HG02571 (cell line): ENCODE measurements at regions not wholly inside any gene's neighbourhood (a gene's known extent, or its start where the extent isn't known, plus 50 kb on each side); places are given as distances from the start of the nearest gene placed in this dataset.

ENCODE experiments used
- ATAC-seq: cut with Tn5 transposase; IDR thresholded peaks from one replicate; pipeline ENCODE4 v1.9.1; 2021; ENCODE audit warnings: mild to moderate bottlenecking, moderate library complexity; ENCODE audit not compliant: unreplicated experiment

DNA sequence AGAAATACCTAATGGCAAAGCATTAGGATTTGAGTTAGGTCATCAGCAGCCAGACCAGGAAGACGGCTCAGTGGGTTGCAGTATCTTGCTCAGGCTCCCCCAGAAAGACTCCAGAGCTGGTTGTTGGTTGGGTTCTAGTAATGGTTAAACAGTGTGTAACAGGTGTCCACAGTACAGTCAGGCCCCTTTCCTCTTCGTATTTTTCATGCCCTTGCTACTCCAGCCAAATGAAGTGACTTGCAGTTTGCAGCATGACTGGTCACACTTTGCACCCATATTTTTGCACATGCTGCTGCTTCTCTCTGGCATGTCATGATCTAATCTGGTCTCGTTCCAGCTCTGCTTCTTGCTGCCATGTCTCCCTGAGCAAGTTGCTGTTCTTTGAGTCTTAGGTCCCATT is 60.6 kb upstream of the TRPC7 start:
- ATAC-seq, result no peak

DNA sequence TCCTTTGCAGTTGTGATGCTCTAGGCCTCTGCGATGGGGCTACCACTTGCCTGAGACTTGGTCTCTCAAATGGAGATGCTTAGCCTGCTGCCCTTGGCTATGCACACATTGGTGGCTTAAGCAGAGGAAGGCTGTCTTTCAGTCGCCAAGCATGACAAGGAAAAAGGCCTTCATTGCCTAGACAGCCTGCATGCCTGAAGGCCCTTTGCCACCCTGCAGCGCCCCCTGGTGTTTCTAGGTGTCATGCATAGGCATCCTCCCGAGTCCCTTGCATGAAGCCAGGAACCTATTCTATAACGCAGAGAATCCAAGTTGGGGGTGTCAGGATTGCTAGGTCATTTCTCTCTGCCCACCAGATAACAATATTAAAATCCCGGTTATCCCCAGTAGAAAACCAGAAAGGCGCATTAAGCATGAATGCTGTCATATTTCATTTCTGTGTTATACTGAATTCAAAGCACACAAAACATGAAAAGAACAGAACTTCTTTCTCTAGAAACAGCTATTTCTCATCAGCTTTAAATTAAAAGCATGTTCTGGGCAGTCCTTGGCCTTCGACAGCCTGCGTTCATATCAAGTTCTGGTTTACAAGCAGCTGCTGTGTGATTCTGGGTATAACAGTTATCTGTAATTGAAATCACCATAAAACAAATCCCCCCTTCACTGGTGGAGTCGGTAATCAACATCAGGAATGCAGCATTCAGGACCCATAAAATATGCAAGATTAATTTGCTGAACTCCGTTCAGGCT is 59.7 kb upstream of the TRPC7 start:
- ATAC-seq, result peak; percentile 77

DNA sequence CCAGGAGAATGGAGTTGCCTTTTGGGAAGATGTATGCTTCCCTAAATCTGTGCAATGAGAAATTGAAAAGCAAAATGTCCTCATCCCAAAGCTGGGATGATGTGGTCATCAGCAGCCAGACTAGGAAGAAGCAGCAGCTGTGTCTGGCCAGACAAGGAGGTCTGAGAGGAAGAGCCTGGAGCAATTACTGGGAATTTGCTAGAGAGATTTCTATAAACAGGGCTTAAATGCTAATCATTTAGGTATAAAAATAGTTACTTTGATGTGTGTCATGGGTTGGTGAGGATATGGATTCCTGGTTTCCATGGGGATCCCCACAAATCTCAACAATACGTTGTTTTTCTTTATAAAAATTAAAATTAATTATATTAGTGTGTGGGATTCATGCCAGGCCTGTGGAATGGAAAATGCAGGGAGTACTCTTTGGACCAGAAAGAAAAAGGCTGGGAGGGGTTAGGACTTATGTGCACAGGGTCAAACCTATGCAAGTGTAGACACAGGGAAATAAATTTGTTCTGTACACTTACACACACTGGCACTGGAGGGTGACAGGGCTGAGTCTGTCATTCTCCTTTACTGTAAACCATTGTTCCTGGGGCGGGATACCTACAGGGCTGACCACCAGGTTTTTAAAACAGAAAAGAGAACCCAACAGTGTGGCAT is 58.7 kb upstream of the TRPC7 start:
- ATAC-seq, result no peak

DNA sequence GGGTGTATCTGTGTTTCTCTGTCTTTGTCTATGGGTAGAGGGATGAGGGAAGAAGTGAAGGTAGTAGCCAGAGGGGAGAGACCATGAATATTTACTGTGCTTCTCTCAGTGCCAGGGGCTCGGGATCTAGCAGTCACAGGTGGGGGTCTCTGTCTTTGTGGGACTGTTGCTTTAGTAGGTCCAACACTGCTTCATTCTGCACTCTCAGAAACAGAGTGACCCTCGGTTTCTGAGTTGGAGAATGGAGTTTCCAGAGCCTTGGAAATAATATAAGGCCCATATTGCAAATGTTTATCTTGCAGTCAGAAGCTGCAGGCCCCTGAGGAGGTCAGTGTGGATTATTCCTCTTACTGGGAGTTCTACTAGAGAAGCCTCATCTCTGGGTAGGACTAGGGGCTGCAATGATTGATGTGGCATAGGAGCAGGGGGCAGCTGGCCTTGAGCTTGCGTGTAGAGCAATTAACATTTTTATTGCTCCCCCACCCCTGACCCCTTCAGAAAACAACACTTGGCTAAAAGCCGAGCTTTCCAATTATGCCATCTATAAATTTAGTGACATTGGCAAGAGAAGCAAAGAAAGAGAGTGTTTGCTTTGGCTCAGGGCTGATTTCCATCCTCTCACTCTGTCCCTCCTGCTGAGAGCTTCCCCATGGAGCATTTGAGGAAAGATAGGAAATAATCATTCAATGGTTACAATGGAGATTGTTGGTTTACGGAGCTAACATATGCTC is 55.0 kb upstream of the TRPC7 start:
- no peak for ATAC-seq

DNA sequence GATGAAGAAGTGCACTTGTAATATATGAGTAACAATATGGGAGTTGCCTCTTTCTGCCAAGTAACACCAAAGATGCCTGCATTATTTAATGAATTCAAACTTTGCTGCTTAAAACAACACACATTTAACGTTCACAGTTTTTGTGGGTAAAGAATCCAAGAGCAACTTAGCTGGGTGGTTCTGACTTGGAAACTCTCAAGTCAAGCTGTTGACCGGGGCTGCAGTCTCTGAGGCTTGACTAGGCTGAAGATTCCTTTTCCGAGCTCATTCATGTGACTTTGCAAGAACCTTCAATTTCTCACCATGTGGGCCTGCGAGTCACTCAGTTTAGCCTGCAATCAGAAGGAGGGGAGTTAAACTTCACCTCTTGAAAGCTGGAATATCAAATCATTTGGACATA is 53.0 kb upstream of the TRPC7 start:
- ATAC-seq, result no peak
